Uterus (tissue), 2 donors: ENCODE measurements at regions not wholly inside any gene's neighbourhood (a gene's known extent, or its start where the extent isn't known, plus 50 kb on each side); places are given as distances from the start of the nearest gene placed in this dataset.

Source experiments
- POLR2A ChIP-seq, 2 donors: fragments of 450-650 bp; IDR thresholded peaks; one replicate each; pipeline ENCODE4 v1.6.1; 2016; ENCODE audit warnings: antibody characterized with exemption in 2 of 2, mild to moderate bottlenecking in 1 of 2, moderate library complexity in 1 of 2
- TF ChIP-seq, protein P1 (sequence below), 4 experiments: fragments of 200-600 bp in 2 of 4; fragments of 450-650 bp in 2 of 4; sonication (generic) in 2 of 4; IDR thresholded peaks; one replicate each; pipeline ENCODE4 v1.5.1; 2016 to 2019; ENCODE audit warnings: antibody characterized with exemption in 4 of 4, mild to moderate bottlenecking in 2 of 4, moderate library complexity in 1 of 4

DNA sequence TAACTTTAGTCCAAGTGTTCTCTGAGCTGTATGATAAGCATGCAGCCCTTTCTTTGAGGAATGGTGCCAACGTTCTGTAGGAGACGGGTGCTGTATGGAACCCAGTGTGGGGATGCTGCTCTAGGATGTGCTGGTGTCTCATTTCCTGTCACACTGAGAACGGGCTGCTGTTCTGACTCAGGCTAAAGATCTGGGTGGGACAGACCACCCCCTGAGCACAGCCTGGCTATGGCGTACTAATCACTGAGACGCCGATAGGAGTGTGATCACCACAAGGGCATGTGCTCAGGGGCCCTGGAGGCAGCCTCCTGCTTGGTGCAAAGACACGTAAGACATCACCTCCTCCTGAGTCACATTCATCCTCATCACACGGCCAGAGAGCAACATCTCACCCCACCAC, 240.4 kb downstream of the IRX2 start:
- TF ChIP-seq, protein P1, sequence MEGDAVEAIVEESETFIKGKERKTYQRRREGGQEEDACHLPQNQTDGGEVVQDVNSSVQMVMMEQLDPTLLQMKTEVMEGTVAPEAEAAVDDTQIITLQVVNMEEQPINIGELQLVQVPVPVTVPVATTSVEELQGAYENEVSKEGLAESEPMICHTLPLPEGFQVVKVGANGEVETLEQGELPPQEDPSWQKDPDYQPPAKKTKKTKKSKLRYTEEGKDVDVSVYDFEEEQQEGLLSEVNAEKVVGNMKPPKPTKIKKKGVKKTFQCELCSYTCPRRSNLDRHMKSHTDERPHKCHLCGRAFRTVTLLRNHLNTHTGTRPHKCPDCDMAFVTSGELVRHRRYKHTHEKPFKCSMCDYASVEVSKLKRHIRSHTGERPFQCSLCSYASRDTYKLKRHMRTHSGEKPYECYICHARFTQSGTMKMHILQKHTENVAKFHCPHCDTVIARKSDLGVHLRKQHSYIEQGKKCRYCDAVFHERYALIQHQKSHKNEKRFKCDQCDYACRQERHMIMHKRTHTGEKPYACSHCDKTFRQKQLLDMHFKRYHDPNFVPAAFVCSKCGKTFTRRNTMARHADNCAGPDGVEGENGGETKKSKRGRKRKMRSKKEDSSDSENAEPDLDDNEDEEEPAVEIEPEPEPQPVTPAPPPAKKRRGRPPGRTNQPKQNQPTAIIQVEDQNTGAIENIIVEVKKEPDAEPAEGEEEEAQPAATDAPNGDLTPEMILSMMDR (IDR thresholded peaks at IDR 0.05): no peak
- no peak for TF ChIP-seq POLR2A (IDR thresholded peaks at IDR 0.05)
